HCEC 1CT (cell line): ENCODE measurements at regions not wholly inside any gene's neighbourhood (a gene's known extent, or its start where the extent isn't known, plus 50 kb on each side); places are given as distances from the start of the nearest gene placed in this dataset.

Experiments
- DNase-seq: peaks from one replicate; pipeline ENCODE4 v3.0.0-alpha.2; 2017

- no peak for DNase-seq
Observed at GRCh38 chr13:44263751-44264620, 109.6 kb upstream of the SERP2 start.

- DNase-seq: no peak
Observed at GRCh38 chr13:44266305-44266704, 107.3 kb upstream of the SERP2 start.

GRCh38 chr13:44266772-44267171 lies 106.9 kb upstream of the SERP2 start:
- no peak for DNase-seq

GRCh38 chr13:44267203-44267602 lies 106.4 kb upstream of the SERP2 start:
- DNase-seq: no peak

- DNase-seq: peak; percentile 73
Observed at GRCh38 chr13:44267980-44268379, 105.6 kb upstream of the SERP2 start.

GRCh38 chr13:44268980-44269379 lies 104.6 kb upstream of the SERP2 start:
- DNase-seq: no peak

GRCh38 chr13:44270150-44270549 lies 103.5 kb upstream of the SERP2 start:
- no peak for DNase-seq

- DNase-seq: peak; percentile 53
Observed at GRCh38 chr13:44271031-44271455, 102.6 kb upstream of the SERP2 start.

- no peak for DNase-seq
Observed at GRCh38 chr13:44271473-44271872, 102.2 kb upstream of the SERP2 start.

GRCh38 chr13:44271915-44272341 lies 101.7 kb upstream of the SERP2 start:
- no peak for DNase-seq

- DNase-seq: no peak
Observed at GRCh38 chr13:44272692-44273091, 100.9 kb upstream of the SERP2 start.

GRCh38 chr13:44273216-44273615 lies 100.4 kb upstream of the SERP2 start:
- DNase-seq: no peak

GRCh38 chr13:44273991-44274770 lies 99.4 kb upstream of the SERP2 start:
- peak; percentile 66 for DNase-seq

GRCh38 chr13:44274771-44275205 lies 98.8 kb upstream of the SERP2 start:
- DNase-seq: no peak

GRCh38 chr13:44275381-44275780 lies 98.2 kb upstream of the SERP2 start:
- no peak for DNase-seq

GRCh38 chr13:44276061-44276460 lies 97.6 kb upstream of the SERP2 start:
- DNase-seq: no peak

- DNase-seq: no peak
Observed at GRCh38 chr13:44277459-44277858, 96.2 kb upstream of the SERP2 start.

GRCh38 chr13:44278166-44278565 lies 95.5 kb upstream of the SERP2 start:
- no peak for DNase-seq

- DNase-seq: no peak
Observed at GRCh38 chr13:44280456-44280855, 93.2 kb upstream of the SERP2 start.

- no peak for DNase-seq
Observed at GRCh38 chr13:44281252-44282000, 92.2 kb upstream of the SERP2 start.

- DNase-seq: no peak
Observed at GRCh38 chr13:44283600-44283999, 90.0 kb upstream of the SERP2 start.

GRCh38 chr13:44287958-44288357 lies 85.7 kb upstream of the SERP2 start:
- DNase-seq: no peak

GRCh38 chr13:44292545-44292944 lies 81.1 kb upstream of the SERP2 start:
- no peak for DNase-seq
